DND-41 (cell line): ENCODE measurements at regions not wholly inside any gene's neighbourhood (a gene's known extent, or its start where the extent isn't known, plus 50 kb on each side); places are given as distances from the start of the nearest gene placed in this dataset.

Experiments used
- ATAC-seq: fragments of 200-7000 bp; cut with Tn5 transposase; 3 replicates; pipeline ENCODE4 v1.9.1; 2021; ENCODE audit warnings: low read depth; ENCODE audit not compliant: insufficient read depth
- DNase-seq: peaks from one replicate; pipeline ENCODE4 v3.0.0-alpha.2; 2020
- H2AFZ ChIP-seq: 2 replicates; pipeline ENCODE4 v1.6.0; 2012; ENCODE audit warnings: low read depth, low read length
- H3K27ac ChIP-seq: 2 replicates; pipeline ENCODE4 v1.5.1; 2012; ENCODE audit warnings: low read length, inconsistent platforms
- H3K27me3 ChIP-seq: fragments of 200-600 bp; sonication (generic); 2 replicates; pipeline ENCODE4 v1.6.0; 2012; ENCODE audit warnings: low read length, mild to moderate bottlenecking, inconsistent platforms; ENCODE audit not compliant: insufficient read depth, poor library complexity
- H3K36me3 ChIP-seq: 2 replicates; pipeline ENCODE4 v1.5.1; 2012; ENCODE audit warnings: low read length, inconsistent platforms; ENCODE audit not compliant: insufficient read depth
- H3K4me1 ChIP-seq: 2 replicates; pipeline ENCODE4 v1.5.1; 2012; ENCODE audit warnings: mild to moderate bottlenecking, low read length; ENCODE audit not compliant: insufficient read depth
- H3K4me2 ChIP-seq: 2 replicates; pipeline ENCODE4 v1.6.0; 2012; ENCODE audit warnings: mild to moderate bottlenecking, moderate library complexity, low read length, inconsistent platforms; ENCODE audit not compliant: insufficient read depth
- H3K4me3 ChIP-seq, 2 experiments: fragments of 200-600 bp in 1 of 2; shearing (Covaris generic) in 1 of 2; 2 replicates each; pipeline ENCODE4 v1.5.1; 2012 to 2016; ENCODE audit warnings: inconsistent platforms in 2 of 2, low read length in 2 of 2, mild to moderate bottlenecking in 2 of 2, low read depth in 1 of 2, moderate library complexity in 1 of 2
- H3K79me2 ChIP-seq: 2 replicates; pipeline ENCODE4 v1.6.0; 2012; ENCODE audit warnings: low read length, inconsistent platforms; ENCODE audit not compliant: insufficient read depth
- H3K9ac ChIP-seq: 2 replicates; pipeline ENCODE4 v1.6.0; 2012; ENCODE audit warnings: low read depth, mild to moderate bottlenecking, inconsistent platforms, low read length, moderate library complexity
- H3K9me3 ChIP-seq: 2 replicates; pipeline ENCODE4 v1.5.1; 2012; ENCODE audit warnings: low read length, moderate library complexity, mild to moderate bottlenecking, inconsistent platforms; ENCODE audit not compliant: insufficient read depth, severe bottlenecking
- H4K20me1 ChIP-seq: 2 replicates; pipeline ENCODE4 v1.6.0; 2012; ENCODE audit warnings: low read length; ENCODE audit not compliant: insufficient read depth
- CTCF ChIP-seq: IDR thresholded peaks from 2 replicates; pipeline ENCODE4 v1.5.1; 2012; ENCODE audit warnings: borderline replicate concordance, low read length, moderate library complexity, mild to moderate bottlenecking; ENCODE audit not compliant: poor library complexity, severe bottlenecking; ENCODE audit errors: extremely low read depth
- EZH2 ChIP-seq: IDR thresholded peaks from 3 replicates; pipeline ENCODE4 v1.6.1; 2012; ENCODE audit warnings: borderline replicate concordance, low read depth, mild to moderate bottlenecking, moderate library complexity, low read length, inconsistent platforms; ENCODE audit not compliant: severe bottlenecking

GRCh38 chr16:79677799-79678530 lies 77.4 kb upstream of the MAF start:
- Histone ChIP-seq H3K4me2 (no peak overlapping the region), H3K36me3 (no peaks in the 10 kb centered on the region), H3K9ac (no peak overlapping the region), H3K27ac (no peak overlapping the region), H3K79me2 (no peaks in the 10 kb centered on the region), H2AFZ (no peak overlapping the region), H3K4me1 (no peaks in the 10 kb centered on the region), H3K4me3 (no peak overlapping the region), H4K20me1 (no peaks in the 10 kb centered on the region), H3K27me3 (no peaks in the 10 kb centered on the region), H3K9me3 (no peaks in the 10 kb centered on the region)
- ATAC-seq (no peak), DNase-seq (no peak)
- TF ChIP-seq CTCF: no peak
- TF ChIP-seq EZH2: no peak

GRCh38 chr16:79673635-79674034 lies 73.1 kb upstream of the MAF start:
- Histone ChIP-seq H3K4me3 (no peak overlapping the region), H3K79me2 (no peaks in the 10 kb centered on the region), H3K27me3 (no peaks in the 10 kb centered on the region), H3K4me1 (no peaks in the 10 kb centered on the region), H3K27ac (no peak overlapping the region), H4K20me1 (no peaks in the 10 kb centered on the region), H3K36me3 (no peaks in the 10 kb centered on the region), H3K9ac (no peak overlapping the region), H3K9me3 (no peaks in the 10 kb centered on the region), H2AFZ (no peak overlapping the region), H3K4me2 (no peak overlapping the region)
- no peak for TF ChIP-seq CTCF
- TF ChIP-seq EZH2: no peak
- DNase-seq (no peak), ATAC-seq (no peak)

GRCh38 chr16:79672524-79672923 lies 72.0 kb upstream of the MAF start:
- TF ChIP-seq EZH2 (no peak), CTCF (no peak)
- Histone ChIP-seq H3K4me2 (no peak overlapping the region), H3K27me3 (no peaks in the 10 kb centered on the region), H3K79me2 (no peaks in the 10 kb centered on the region), H3K9ac (no peak overlapping the region), H2AFZ (no peak overlapping the region), H3K27ac (no peak overlapping the region), H3K36me3 (no peaks in the 10 kb centered on the region), H3K4me1 (no peaks in the 10 kb centered on the region), H3K4me3 (no peak overlapping the region), H4K20me1 (no peaks in the 10 kb centered on the region), H3K9me3 (no peaks in the 10 kb centered on the region)
- ATAC-seq (0 out of 3 replicates have a peak, but pooled peaks have one; percentile 39), DNase-seq (peak; percentile 8)

GRCh38 chr16:79668502-79668901 lies 68.0 kb upstream of the MAF start:
- Histone ChIP-seq H3K9me3 (no peaks in the 10 kb centered on the region), H3K4me1 (no peaks in the 10 kb centered on the region), H3K27ac (no peak overlapping the region), H3K79me2 (no peaks in the 10 kb centered on the region), H3K36me3 (no peaks in the 10 kb centered on the region), H2AFZ (no peak overlapping the region), H4K20me1 (no peaks in the 10 kb centered on the region), H3K9ac (no peak overlapping the region), H3K4me2 (no peak overlapping the region), H3K27me3 (peaks cover 5% of the 10 kb centered on the region), H3K4me3 (no peak overlapping the region)
- TF ChIP-seq CTCF (no peak), EZH2 (no peak)
- DNase-seq (no peak), ATAC-seq (no peak)
